ENCODE measurements at regions not wholly inside any gene's neighbourhood (a gene's known extent, or its start where the extent isn't known, plus 50 kb on each side); places are given as distances from the start of the nearest gene placed in this dataset.

GRCh38 chr6:95959261-95959660, 56.5 kb upstream of the FUT9 start:
- POLR2A ChIA-PET (ENCODE audit: low non-redundant PET): no interaction called here
- CTCF ChIA-PET: no interaction called here
- no peak for TF ChIP-seq CTCF (conservative IDR thresholded peaks at IDR 0.05; ENCODE audit: low read depth)
- DNase-seq (ENCODE audit: low spot score): no peak
- no peak overlapping the region for H3K27ac ChIP-seq

All from RWPE1 (cell line).